ENCODE measurements at regions not wholly inside any gene's neighbourhood (a gene's known extent, or its start where the extent isn't known, plus 50 kb on each side); places are given as distances from the start of the nearest gene placed in this dataset.

DNA sequence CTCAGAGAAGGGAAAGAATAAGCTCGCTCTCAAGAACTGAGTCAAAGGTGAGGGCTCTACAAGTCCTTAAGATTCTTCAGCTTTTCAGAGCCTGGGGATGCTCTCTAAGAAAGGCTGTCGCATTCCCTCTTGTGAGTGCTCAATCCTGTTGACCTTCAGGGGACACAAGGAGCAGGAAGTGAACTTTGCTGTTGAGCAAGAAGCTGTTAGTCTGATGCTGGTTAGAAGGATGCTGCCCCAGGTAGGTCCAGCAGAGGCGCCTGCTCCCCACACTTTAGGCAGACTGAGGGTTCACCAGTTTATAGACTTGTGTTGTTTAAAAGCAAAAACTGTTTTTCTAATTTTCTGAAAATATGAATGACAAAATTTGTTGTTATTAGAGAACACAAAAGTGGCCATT lies 125.4 kb upstream of the SPOCK3 start:
- Histone ChIP-seq H3K79me2 (ENCODE audit: low read depth) (no peaks in the 10 kb centered on the region), H2AFZ (replicated peaks) (no peak overlapping the region), H3K4me3 (no peak overlapping the region), H3F3A (ENCODE audit: low read depth) (no peaks in the 10 kb centered on the region), H3K4me2 (no peak overlapping the region), H3K9ac (no peak overlapping the region), H3K4me1 (no peaks in the 10 kb centered on the region), H3K27me3 (no peaks in the 10 kb centered on the region), H3K36me3 (no peaks in the 10 kb centered on the region), H3K9me3 (ENCODE audit: low read depth) (no peaks in the 10 kb centered on the region), H3K27ac (no peak overlapping the region), H4K20me1 (ENCODE audit: low read depth) (no peaks in the 10 kb centered on the region)
- Mint-ChIP-seq H3K4me1 (no peaks in the 10 kb centered on the region), H3K4me3 (no peak overlapping the region), H3K27me3 (ENCODE audit: insufficient read depth, low read depth) (no peaks in the 10 kb centered on the region), H3K9me3 (no peaks in the 10 kb centered on the region), H3K27ac (no peak overlapping the region), H3K36me3 (no peaks in the 10 kb centered on the region)
- peak; percentile 5 for DNase-seq (ENCODE audit: low spot score)
- TF ChIP-seq, protein P1, sequence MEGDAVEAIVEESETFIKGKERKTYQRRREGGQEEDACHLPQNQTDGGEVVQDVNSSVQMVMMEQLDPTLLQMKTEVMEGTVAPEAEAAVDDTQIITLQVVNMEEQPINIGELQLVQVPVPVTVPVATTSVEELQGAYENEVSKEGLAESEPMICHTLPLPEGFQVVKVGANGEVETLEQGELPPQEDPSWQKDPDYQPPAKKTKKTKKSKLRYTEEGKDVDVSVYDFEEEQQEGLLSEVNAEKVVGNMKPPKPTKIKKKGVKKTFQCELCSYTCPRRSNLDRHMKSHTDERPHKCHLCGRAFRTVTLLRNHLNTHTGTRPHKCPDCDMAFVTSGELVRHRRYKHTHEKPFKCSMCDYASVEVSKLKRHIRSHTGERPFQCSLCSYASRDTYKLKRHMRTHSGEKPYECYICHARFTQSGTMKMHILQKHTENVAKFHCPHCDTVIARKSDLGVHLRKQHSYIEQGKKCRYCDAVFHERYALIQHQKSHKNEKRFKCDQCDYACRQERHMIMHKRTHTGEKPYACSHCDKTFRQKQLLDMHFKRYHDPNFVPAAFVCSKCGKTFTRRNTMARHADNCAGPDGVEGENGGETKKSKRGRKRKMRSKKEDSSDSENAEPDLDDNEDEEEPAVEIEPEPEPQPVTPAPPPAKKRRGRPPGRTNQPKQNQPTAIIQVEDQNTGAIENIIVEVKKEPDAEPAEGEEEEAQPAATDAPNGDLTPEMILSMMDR (IDR thresholded peaks at IDR 0.05) = no peak
- TF ChIP-seq EZH2 (IDR thresholded peaks at IDR 0.05) (no peak), EZH2phosphoT487 (IDR thresholded peaks at IDR 0.05) (no peak)

DNA sequence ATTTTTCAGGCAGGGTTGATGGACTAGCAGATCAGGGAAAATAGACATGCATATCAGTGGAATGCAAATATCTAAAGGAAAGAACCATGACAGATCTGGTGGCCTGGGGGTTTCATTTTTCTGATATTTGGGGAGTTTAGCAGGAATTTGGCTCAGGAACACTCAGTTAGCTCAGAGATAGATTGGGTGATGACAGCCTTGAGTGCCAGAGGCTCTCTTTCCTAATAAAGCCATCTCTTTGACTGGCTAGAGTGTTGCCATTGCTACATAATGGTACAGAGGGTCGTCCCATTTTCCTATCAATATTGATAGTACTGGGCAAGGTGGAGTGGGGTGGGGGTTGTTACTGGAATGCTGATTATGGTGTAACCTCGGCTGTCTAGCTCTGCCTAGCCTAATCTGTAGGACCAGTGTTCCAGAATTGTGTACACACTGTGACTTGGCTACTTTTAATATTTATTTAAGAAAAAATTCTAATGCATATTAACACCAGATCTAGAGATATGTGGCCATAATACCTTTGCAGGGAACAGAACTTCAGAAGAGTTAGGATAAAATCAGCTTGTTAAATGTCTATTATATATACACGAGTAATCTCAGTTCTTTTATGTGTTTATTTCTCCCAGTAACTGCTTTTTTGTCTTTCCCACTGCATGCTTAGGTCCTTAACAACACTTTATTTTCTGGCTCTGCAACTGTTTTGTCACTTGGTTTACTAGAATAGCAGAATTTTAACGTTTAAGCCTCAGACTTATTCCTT lies 145.0 kb upstream of the SPOCK3 start:
- H3K27me3 Mint-ChIP-seq (ENCODE audit: insufficient read depth, low read depth) = no peaks in the 10 kb centered on the region
- no peak overlapping the region for H3K27ac Mint-ChIP-seq
- Histone ChIP-seq H3K9ac (no peak overlapping the region), H3K27me3 (no peaks in the 10 kb centered on the region), H3K9me3 (ENCODE audit: low read depth) (no peaks in the 10 kb centered on the region), H3K4me1 (no peaks in the 10 kb centered on the region), H3K4me2 (no peak overlapping the region), H3K4me3 (no peak overlapping the region), H2AFZ (replicated peaks) (no peak overlapping the region), H3F3A (ENCODE audit: low read depth) (no peaks in the 10 kb centered on the region), H3K79me2 (ENCODE audit: low read depth) (no peaks in the 10 kb centered on the region), H3K36me3 (no peaks in the 10 kb centered on the region), H3K27ac (no peak overlapping the region), H4K20me1 (ENCODE audit: low read depth) (no peaks in the 10 kb centered on the region)
- no peak for DNase-seq (ENCODE audit: low spot score)
- TF ChIP-seq, protein P1 (IDR thresholded peaks at IDR 0.05) = no peak
- TF ChIP-seq EZH2phosphoT487 (IDR thresholded peaks at IDR 0.05) = no peak
- no peak for TF ChIP-seq EZH2 (IDR thresholded peaks at IDR 0.05)
- H3K9me3 Mint-ChIP-seq = no peaks in the 10 kb centered on the region
- H3K36me3 Mint-ChIP-seq = no peaks in the 10 kb centered on the region
- H3K4me3 Mint-ChIP-seq = no peak overlapping the region
- H3K4me1 Mint-ChIP-seq = peaks cover 10% of the 10 kb centered on the region

DNA sequence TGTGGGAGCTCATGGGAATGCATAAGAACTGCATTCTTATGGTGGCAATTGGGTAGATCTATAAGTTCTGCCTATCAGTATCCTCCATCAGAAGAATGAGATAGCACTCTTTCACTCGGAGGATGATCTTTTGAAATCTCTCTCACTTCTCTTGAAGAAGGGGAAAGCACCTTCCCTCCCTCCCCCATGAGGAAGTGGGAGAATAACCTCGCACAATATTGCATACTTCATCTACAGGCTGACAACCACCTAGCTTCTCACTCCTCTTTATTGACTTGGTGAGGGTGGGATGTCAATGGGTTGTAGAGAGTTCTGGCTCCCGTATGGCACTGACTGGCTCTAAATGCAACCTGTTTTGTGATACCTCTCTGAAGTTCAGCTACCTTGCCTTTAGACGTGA lies 146.7 kb upstream of the SPOCK3 start:
- no peak overlapping the region for H3K4me2 ChIP-seq
- Mint-ChIP-seq H3K4me3 (no peak overlapping the region), H3K27ac (no peak overlapping the region), H3K4me1 (peaks cover 10% of the 10 kb centered on the region), H3K27me3 (ENCODE audit: insufficient read depth, low read depth) (no peaks in the 10 kb centered on the region), H3K9me3 (no peaks in the 10 kb centered on the region), H3K36me3 (no peaks in the 10 kb centered on the region)
- H3K79me2 ChIP-seq (ENCODE audit: low read depth) = no peaks in the 10 kb centered on the region
- H3K27ac ChIP-seq = no peak overlapping the region
- no peaks in the 10 kb centered on the region for H3K9me3 ChIP-seq (ENCODE audit: low read depth)
- H3K36me3 ChIP-seq = no peaks in the 10 kb centered on the region
- DNase-seq (ENCODE audit: low spot score) = no peak
- no peaks in the 10 kb centered on the region for H3F3A ChIP-seq (ENCODE audit: low read depth)
- H4K20me1 ChIP-seq (ENCODE audit: low read depth) = no peaks in the 10 kb centered on the region
- TF ChIP-seq EZH2phosphoT487 (IDR thresholded peaks at IDR 0.05) (no peak), EZH2 (IDR thresholded peaks at IDR 0.05) (no peak)
- TF ChIP-seq, protein P1 (IDR thresholded peaks at IDR 0.05) = no peak
- H3K27me3 ChIP-seq = no peaks in the 10 kb centered on the region
- H3K4me3 ChIP-seq = no peak overlapping the region
- H3K4me1 ChIP-seq = no peaks in the 10 kb centered on the region
- H2AFZ ChIP-seq (replicated peaks) = no peak overlapping the region
- no peak overlapping the region for H3K9ac ChIP-seq

All from neural progenitor cell (in vitro differentiated cells).